GM21447 (cell line): ENCODE measurements at regions not wholly inside any gene's neighbourhood (a gene's known extent, or its start where the extent isn't known, plus 50 kb on each side); places are given as distances from the start of the nearest gene placed in this dataset.

Experiments used
- ATAC-seq: cut with Tn5 transposase; IDR thresholded peaks from one replicate; pipeline ENCODE4 v1.9.1; 2021; ENCODE audit not compliant: unreplicated experiment

DNA sequence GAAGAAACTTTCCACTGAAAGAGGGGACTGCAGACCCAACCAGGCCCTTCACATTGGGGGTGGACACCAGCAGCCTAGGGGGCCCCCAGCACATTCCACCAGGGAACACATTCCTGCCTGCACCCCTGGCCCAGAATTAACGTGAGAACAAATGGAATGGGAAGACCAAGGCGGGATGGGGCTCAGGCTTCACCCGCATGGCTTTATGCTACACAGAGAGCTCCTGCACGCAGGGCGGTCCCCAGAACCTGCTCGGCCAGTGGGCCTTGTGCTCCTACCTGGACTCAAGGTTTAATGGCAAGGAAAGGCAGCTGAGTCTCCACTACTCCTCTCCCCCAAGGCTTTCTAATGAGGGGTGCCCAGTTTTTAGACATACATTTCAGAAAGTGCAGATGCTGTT is 146.3 kb upstream of the GPR26 start:
- no peak for ATAC-seq

DNA sequence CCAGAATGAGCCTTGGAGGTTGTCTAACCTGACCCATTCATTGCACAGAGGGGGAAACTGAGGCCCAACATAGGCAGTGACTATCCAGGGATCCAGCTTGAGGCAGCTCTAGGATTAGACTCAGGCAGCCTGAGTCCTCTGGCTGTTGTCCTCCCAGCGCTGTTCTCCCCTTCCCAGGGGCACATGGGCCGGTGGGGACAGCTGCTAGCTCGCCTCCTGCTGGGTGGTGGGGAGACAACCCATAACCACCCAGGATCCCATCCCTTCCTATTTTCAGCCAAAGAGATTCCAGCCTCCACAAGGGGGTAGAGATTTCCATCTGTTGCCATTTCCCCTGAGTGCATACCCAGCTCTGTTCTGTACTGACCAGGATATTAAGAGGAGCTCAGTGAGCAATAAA is 145.1 kb upstream of the GPR26 start:
- no peak for ATAC-seq

DNA sequence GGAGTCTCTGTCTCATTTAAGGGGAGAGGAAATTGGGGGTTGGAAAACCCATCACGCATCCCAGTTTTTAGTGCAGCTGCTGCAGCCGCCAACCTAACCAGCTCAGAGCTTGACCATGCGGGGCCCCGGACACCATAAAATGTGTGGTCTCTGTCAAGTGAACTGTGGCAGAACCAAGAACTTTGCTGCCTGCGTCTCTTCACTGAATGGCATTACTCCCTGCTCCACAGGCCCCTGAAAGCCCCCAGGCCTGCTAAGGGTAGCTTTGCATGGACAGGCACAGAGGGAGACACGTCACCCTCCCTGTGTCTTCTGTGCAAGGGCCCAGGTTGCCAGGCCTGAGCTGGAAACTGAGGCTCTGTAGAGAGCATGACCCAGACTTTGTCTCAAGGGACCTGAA is 144.6 kb upstream of the GPR26 start:
- ATAC-seq, result no peak

DNA sequence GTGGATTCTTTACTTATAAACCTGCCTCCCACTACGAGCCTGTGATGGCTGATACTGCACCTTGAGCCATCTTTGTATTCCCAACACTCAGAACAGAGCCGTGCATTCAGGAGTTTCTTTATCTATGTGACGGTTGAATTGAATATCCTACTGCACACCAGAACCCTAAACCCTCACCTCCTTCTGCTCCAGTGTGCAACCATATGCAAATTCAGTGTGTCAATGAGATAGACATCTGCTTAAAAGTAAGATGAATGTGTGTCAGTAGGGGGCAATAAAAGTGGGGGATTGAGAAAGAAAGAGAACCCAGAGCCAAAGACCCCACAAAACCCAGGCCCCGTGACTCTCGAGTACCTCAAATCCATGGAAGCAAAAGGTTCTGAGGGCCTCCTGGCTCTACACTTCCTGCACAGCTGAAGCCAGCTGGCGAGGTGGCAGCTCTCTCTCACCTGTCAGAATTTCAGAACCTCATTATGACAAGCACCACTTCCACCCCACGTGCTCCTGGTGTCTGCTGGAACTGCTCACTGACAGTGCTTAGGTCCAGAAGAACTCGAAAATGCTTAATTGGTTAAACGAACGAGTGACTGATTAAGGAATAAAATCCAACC is 143.3 kb upstream of the GPR26 start:
- no peak for ATAC-seq

DNA sequence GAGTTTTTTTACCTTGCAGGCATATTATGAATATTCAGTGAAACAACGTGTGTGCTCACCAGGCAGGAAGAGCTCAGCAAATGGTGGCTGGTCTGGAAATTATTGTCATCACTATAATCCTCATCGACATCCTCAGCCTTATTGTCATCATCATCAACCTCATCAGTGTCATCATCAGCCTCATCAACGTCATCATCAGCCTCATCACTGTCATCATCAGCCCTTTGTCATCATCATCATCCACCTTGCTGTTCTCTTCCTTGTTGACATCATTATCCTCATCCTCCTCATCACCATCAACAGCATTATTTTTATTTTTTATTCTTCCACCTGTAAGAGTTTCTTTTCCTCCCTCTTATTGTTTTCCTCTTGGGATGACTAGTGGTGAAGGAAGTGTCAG is 142.3 kb upstream of the GPR26 start:
- no peak for ATAC-seq

DNA sequence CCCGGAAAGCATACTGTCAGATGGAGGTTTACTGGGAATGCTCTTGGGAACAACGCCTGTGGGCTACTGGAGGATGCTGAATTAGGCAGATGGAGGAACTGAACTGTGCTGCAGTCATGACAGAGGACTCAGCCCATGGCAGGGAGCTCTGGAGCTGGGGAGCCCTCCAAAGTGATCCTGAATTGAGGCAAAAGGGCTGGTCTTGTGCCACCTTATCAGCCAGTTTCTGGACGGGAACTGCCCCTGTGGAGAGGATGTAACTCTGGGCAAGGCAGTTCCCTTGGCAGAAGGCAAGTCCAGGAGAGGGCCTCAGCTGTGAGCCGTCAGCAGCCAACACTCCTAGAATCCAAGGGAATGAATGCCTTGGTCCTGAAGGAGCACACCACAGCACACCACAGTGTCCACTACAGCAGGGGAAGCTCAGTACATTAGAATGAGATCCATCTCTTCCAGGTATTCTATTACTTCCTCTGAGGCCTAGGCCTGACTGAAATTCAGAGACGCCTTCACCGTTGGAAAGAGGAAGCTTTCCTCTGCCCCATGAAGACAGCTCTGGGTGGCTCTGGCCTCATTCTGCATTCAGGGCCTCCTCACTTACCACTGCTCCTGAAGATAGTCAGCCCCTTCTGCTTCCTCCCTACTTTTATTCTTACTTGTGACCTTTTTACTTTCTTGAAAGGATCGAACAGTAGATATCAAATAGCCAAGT is 139.6 kb upstream of the GPR26 start:
- ATAC-seq, result no peak

DNA sequence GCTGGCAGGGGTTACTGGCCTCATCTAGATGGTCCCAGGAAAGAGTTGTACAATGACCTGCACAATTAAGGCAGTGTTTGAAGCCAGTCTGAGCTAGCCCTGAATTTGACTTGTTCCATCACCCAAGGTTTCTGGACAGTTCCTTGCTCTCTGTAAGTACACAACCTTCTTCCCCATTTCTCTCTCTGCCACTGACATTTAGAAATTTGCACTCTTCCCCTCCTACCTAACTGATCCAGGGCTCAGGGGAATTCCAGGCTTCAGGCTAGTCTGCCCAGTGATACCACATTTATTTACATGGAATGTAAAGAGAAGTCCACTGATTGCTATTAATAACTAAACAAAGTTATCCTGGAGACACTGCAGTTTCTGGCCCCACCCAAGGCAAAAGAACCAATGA is 139.0 kb upstream of the GPR26 start:
- ATAC-seq, result no peak

DNA sequence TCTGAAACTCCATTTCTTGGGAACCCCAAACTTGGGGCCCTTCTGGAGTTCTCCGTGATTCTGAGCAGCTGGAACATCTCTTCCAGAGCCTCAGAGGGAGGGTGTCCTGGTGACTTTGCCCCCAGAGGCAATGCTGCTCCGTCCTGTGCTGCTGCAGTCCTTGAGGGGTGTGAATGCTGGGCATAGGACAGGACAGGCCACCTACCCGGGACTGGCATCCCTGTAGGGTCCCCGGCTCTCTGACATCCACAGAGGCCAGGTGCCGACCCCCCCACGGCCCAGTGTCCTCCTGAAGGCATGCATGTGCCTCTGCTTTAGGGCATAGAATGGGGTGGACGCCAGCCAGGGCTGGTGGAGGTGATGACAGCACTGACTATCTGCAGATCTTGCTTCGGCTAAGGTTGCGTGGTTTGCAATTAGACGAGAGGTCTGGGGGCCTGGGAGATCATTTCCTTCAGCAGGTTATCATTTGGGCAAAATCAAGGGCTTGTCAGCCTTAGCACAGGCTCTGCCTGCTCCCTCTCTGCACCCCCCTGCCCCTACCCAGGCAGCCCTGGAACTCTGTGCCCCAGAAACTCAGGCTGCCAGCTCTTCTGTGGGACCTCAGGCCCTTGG is 136.9 kb upstream of the GPR26 start:
- no peak for ATAC-seq

DNA sequence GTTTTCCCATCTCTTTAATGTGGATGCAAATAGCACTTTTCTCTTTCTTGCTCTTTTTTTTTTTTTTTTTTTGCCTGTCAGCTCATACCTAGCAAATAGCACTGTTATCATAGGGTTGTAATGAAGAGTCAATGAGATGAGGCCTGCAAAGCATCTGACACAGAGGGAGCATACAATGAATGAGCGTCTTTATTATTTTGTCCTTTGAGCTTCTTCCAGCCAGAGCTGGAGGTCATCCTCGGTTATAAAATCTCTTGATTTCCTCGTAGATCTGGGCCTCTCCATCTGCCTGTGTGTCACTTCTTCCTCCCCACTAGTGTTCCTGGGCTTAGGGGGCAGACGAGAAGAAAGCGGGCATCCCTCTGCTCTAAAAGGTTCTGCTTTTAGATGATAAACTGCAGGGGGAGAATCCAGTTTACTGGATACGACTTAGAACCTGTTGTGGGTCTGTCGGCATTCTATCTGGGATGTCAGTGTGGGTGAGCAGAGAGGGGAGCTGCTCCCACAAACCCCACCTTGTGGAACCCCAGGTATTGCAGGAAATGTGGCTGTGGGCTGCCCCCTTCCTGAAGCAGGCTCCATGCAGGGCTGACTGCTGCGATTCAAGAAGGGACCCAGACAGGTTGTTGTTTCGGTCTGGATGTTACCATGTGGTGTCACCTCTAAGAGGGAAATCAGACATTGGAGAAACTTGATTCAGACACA is 135.8 kb upstream of the GPR26 start:
- no peak for ATAC-seq

DNA sequence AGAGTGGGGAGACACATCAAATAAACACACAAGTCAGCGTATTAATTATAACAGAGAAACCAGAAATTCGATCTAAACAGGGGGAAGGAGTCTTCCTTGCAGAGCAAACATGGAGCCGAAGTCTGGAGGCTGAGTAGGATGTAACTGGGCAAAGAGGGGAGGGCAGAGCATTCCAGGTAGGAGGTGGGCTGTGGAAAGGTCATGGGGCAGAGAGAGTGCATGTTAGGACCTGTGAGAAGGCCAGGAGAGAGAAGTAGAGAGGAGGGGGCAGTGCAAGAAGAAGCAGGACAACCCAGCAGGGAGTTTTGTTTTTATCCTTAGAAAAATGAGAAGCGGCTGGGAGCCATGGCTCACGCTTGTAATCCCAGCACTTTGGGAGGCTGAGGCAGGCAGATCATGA is 130.8 kb upstream of the GPR26 start:
- no peak for ATAC-seq

DNA sequence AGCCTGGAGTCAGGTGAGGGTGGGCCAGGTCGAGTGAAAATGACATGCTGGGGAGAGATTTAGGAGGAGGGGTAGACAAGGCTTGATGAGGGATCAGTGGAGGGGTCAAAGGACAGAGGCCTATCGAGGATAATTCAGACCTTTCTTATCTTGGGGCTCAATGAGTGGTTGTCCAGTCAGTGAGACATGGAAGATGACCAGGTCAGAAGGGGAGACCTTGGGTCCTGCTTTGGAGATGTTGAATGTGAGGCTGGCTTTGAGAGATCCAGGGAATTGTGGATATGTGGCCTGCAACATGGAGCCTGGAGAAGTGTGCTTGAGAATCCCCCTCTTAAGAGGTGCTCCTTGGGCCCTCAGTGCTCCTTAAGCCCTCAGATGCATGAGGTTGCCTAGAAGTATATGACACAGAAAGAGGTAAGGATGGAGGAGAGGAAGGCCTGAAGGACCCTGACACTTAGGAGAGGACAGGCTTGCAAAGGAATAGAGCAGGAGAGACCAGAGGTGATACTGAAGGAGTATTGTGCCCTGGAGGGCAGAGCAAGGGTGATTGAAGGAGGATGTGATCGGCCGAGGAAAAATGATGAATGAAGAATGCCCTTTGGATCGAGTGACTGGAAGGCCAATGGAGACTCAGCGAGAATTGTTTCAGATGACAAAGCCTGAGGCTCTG is 129.8 kb upstream of the GPR26 start:
- ATAC-seq, result no peak

DNA sequence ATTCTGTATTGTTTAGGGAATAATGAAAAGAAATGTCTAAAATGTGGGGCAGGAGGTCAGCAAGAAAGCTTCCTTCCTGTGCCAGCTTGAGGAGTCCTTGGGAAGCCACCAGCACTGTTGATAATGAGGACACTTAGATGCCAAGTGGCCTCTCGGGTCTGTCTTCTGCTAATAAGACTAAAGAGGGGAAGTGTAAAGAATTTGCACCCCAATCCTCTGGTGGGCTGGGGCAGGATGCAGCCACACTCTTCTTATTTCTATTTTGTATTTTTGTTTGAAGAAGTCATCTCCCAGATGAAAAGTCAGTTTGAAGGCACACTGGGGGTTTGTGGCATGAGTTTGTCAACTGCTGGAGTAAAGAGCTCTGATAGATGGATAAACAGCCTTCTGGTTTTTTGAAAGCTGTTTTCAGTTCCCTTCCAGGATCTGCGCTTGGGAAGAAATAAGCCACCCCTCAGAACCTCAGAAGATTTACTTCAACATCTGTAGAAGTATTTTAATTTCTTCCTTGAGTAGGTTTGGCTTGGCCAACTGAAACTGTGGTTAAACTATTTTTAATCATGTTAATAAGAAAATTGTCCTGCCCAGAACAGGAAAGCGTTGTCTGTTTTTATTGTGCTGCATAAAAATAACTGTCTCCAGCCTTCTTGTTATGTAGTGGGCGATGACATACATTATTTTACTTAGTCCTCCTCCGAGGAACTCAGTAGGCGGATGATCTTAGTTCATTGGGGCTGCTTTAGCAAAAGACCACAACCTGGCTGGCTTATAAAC is 128.8 kb upstream of the GPR26 start:
- no peak for ATAC-seq

DNA sequence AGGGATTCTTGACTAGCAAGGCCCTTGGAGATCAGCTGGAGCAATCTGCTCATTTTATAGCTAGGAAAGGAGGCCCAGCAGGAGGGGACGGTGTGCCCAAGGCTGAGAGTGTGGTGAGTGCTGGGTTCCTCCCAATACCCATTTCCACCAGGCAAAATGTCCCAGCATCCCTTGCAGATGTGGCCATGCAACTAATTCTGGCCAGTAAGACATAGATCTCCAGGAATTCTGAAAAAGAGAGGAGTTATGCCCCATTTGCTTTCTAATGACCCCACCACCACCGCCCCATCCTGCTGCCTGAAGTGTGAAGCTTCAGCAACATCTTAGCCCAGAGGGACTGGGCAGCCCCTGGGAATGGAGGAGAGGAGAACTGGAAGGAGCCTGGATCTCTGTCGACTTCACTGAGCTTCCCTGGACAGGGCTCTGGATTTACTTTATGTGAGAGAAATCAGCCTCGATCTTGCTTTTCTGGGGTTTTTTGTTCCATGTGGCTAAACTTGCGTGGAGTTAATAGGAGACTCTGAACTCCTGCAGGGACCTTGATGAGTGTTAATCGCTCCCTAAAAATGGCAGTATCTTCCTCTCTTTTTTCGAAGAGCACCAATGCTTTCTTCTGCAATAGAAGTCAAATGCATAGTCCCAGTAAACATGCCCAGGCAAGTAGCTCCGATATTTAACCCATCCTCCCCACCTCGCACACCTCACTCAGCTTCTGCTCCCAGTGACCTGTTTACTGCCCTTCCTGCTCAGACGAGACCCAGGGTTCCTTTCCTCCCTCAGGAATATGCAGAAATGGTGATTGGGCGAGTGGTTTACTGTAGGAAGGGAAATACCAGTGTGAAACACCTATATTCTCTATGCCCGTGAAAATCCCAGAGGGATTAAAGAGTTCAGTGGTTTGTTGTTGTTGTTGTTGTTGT is 127.5 kb upstream of the GPR26 start:
- ATAC-seq, result no peak

DNA sequence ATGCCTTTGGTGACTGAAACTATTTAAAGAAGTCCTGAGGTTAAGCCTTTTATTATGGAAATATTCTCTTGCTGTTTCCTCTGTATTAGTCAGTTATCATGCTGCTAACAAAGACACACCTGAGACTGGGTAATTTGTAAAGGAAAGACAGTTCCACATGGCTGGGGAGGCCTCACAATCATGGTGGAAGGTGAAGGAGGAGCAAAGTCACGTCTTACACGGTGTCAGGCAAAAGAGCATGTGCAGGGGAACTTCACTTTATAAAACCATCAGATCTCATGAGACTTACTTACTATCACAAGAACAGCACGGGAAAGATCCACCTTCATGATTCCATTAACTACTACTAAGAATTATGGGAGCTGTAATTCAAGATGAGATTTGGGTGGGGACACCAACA is 121.2 kb upstream of the GPR26 start:
- no peak for ATAC-seq

DNA sequence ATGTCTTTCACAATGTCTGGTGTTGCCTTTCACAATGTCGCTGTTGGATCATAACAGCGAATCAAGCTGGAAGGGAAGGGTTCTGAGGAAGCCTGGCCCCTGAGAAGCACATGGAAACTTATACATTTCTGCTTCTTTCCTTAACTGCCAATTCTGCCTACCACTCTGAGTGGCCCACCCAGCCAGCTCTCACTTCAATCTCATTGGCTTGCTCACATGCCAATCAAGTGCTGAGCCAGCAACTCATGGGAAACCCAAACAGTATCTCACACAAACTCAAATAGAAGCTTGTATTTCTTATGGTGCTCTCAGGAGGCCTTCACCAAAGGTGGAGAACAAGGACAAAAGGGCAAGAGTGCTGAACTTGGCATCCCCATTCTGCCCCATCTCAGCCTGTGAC is 117.4 kb upstream of the GPR26 start:
- no peak for ATAC-seq

DNA sequence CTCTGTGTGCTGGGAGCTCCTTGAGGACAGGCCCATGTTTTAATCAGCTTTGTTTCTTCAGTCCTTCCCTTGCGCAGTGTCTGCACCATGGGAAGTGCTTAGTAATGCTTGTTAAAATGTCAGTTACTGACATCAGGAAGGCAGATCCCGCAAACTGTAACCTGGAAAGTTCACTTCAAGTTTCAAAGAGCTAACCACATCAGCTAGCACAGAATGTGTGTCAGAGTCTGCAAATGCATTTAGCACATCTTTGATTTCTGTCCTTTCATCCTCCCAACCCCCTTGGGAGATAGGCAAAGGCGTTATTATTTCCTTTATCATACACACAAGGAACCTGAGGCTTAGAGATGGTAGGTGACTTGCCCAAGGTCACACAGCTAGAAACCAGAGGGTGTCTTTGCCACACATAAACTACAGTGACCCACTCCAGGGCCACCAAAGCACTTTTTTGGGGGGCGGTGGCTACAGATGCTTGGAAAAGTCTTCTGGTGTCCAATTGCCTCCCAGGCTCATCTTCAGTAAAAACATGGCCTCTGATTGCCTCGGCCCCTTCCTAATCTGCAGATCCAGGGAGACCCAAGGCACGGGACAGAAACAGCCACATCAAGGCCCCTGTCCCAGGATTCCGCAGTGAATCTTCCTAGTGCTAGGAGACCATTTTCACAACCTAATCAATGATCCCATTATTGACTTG is 116.2 kb upstream of the GPR26 start:
- ATAC-seq, result no peak

DNA sequence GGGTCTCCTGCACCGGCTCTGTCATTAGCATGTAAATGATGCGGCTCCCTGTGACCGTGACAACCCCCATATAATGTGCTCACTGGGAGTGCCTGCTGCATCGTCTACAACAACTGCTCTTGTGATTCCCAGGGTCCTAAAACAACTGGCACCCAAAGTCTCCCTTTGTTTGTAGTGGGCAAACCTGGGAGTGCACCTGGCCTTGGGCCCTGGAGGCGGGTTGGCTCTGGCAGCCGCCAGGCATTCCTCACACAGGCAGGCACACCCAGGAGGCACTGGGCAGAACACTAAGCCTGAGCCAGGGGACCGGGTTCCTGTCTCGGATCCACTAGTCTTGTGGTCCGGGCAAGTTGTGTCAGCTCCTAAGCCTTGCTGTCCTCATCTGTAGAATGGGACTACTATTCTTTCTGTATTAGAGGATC is 115.5 kb upstream of the GPR26 start:
- no peak for ATAC-seq

DNA sequence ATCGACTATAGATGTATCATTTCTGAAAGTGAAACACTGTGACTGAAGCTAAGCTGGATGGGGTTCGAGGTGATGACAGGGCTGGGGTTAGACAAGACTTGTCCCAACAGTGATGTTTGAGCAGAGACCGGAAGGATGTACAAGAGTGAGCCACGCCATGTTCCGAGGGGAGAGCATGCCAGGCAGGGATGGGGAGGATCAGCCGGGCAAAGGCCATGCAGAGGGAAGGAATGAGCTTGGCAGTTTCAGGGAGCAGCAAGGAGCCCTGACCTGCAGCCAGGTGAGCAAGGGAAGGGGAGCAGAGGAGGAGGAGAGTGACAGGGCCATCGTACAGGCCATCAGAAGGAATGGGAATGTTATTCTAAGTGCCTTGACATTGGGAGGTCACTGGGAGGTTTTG is 114.9 kb upstream of the GPR26 start:
- no peak for ATAC-seq
